PC-9 (cell line): ENCODE measurements at regions not wholly inside any gene's neighbourhood (a gene's known extent, or its start where the extent isn't known, plus 50 kb on each side); places are given as distances from the start of the nearest gene placed in this dataset.

Experiments used
- BruUV-seq: library from RNA; stranded (reverse); fragments of 400-500 nt; replicated peaks from 2 replicates; lab custom pipeline; 2021; lab: Mats Ljungman, UMichigan
- CTCF ChIA-PET: fragments of 300-600 bp; sonication (Branson Sonifier 250); formaldehyde crosslinking; loops from one replicate; lab custom pipeline; 2022; ENCODE audit warnings: antibody characterized with exemption; lab: Charles Lee
- POLR2A ChIA-PET: fragments of 300-600 bp; sonication (Branson Sonifier 250); formaldehyde crosslinking; loops from one replicate; lab custom pipeline; 2022; ENCODE audit warnings: antibody characterized with exemption; ENCODE audit not compliant: unreplicated experiment; lab: Charles Lee
- DNase-seq, 2 experiments: peaks; one replicate each; pipeline versions ENCODE4 v3.0.0 to v3.0.0-alpha.2; 2015 to 2022; ENCODE audit warnings: mixed read lengths in 1 of 2
- H2AFZ ChIP-seq: fragments of 200-600 bp; sonication (generic); 2 replicates; pipeline ENCODE4 v1.8.1; 2017; ENCODE audit warnings: antibody characterized with exemption
- H3F3A ChIP-seq: fragments of 200-600 bp; sonication (generic); 2 replicates; pipeline ENCODE4 v1.8.1; 2017; ENCODE audit warnings: antibody characterized with exemption, mild to moderate bottlenecking, low read depth; ENCODE audit not compliant: insufficient read depth
- H3K27ac ChIP-seq: fragments of 200-600 bp; sonication (generic); 2 replicates; pipeline ENCODE4 v1.6.1; 2016; ENCODE audit warnings: mixed run types
- H3K27me3 ChIP-seq: fragments of 200-600 bp; sonication (generic); 2 replicates; pipeline ENCODE4 v1.6.1; 2016; ENCODE audit warnings: low read depth, mixed run types; ENCODE audit not compliant: insufficient read depth
- H3K36me3 ChIP-seq: fragments of 200-600 bp; sonication (generic); 2 replicates; pipeline ENCODE4 v1.6.1; 2016; ENCODE audit warnings: low read depth, mixed run types
- H3K4me1 ChIP-seq: fragments of 200-600 bp; sonication (generic); replicated peaks from 2 replicates; pipeline ENCODE4 v1.6.1; 2016; ENCODE audit warnings: mixed run types; ENCODE audit not compliant: insufficient read depth
- H3K4me2 ChIP-seq: fragments of 200-600 bp; sonication (generic); 2 replicates; pipeline ENCODE4 v1.6.1; 2017; ENCODE audit warnings: mixed run types
- H3K4me3 ChIP-seq: fragments of 200-600 bp; sonication (generic); 2 replicates; pipeline ENCODE4 v1.6.1; 2016; ENCODE audit warnings: mixed run types
- H3K79me2 ChIP-seq: fragments of 200-600 bp; sonication (generic); 2 replicates; pipeline ENCODE4 v1.6.1; 2017; ENCODE audit warnings: low read depth, mixed run types
- H3K9me2 ChIP-seq: fragments of 200-600 bp; sonication (generic); 2 replicates; pipeline ENCODE4 v1.8.1; 2017; ENCODE audit warnings: mild to moderate bottlenecking; ENCODE audit not compliant: insufficient read depth
- H3K9me3 ChIP-seq: fragments of 200-600 bp; sonication (generic); 2 replicates; pipeline ENCODE4 v1.8.1; 2016; ENCODE audit warnings: low read depth; ENCODE audit not compliant: insufficient read depth
- H4K20me1 ChIP-seq: fragments of 200-600 bp; sonication (generic); 2 replicates; pipeline ENCODE4 v1.8.1; 2017; ENCODE audit not compliant: insufficient read depth
- EZH2 ChIP-seq: fragments of 200-600 bp; sonication (generic); IDR thresholded peaks from 2 replicates; pipeline ENCODE4 v1.8.0; 2017; ENCODE audit warnings: antibody characterized with exemption, low read depth
- intact Hi-C: fragments of 100-400 bp; cut with micrococcal nuclease; formaldehyde crosslinking; loops from one replicate; pipeline ENCODE4 v1.10.0; 2022; ENCODE audit not compliant: unreplicated experiment
- TF ChIP-seq, protein P1 (sequence below): fragments of 200-600 bp; sonication (generic); conservative IDR thresholded peaks from 2 replicates; pipeline ENCODE4 v1.6.1; 2017; ENCODE audit warnings: mixed run types, antibody characterized with exemption, mild to moderate bottlenecking, moderate library complexity

DNA sequence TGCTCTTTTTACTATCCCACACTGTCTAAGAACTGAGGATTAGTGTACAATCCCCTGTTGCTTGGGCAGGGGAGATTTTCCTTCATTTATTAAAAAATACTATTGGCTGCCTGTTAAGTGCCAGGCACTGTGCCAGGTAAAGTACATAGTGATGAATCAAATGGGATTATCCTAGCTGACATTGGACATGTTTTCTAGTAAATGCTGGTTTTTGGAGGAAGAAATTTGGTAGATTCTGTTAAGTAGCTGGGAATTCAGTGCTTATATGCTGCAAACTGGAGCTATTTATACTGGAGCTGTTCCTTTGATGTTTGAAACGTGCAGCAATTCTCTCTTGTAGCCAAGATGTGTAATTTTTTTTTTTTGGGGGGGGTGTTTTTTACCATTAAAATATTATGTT is 299.6 kb downstream of the EMP1 start:
- Histone ChIP-seq H3K9me3 (no peaks in the 10 kb centered on the region), H3K36me3 (no peaks in the 10 kb centered on the region), H4K20me1 (no peaks in the 10 kb centered on the region), H3K4me1 (no peaks in the 10 kb centered on the region), H3K9me2 (no peaks in the 10 kb centered on the region), H3K4me3 (no peak overlapping the region), H3K27ac (no peak overlapping the region), H3K79me2 (no peaks in the 10 kb centered on the region), H2AFZ (no peak overlapping the region), H3K27me3 (no peaks in the 10 kb centered on the region), H3K4me2 (no peak overlapping the region), H3F3A (no peaks in the 10 kb centered on the region)
- TF ChIP-seq EZH2, result no peak
- TF ChIP-seq, protein P1, sequence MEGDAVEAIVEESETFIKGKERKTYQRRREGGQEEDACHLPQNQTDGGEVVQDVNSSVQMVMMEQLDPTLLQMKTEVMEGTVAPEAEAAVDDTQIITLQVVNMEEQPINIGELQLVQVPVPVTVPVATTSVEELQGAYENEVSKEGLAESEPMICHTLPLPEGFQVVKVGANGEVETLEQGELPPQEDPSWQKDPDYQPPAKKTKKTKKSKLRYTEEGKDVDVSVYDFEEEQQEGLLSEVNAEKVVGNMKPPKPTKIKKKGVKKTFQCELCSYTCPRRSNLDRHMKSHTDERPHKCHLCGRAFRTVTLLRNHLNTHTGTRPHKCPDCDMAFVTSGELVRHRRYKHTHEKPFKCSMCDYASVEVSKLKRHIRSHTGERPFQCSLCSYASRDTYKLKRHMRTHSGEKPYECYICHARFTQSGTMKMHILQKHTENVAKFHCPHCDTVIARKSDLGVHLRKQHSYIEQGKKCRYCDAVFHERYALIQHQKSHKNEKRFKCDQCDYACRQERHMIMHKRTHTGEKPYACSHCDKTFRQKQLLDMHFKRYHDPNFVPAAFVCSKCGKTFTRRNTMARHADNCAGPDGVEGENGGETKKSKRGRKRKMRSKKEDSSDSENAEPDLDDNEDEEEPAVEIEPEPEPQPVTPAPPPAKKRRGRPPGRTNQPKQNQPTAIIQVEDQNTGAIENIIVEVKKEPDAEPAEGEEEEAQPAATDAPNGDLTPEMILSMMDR, result no peak
- intact Hi-C loops, result no loop called here
- ChIA-PET POLR2A (interaction anchor here (1.0 kb wide), 1 partner anchor 32 kb away, joined by 3 read pairs; no protein-coding TSS in a partner anchor), CTCF (no interaction called here)
- BruUV-seq, result no TSS peak
- DNase-seq, result no peak

DNA sequence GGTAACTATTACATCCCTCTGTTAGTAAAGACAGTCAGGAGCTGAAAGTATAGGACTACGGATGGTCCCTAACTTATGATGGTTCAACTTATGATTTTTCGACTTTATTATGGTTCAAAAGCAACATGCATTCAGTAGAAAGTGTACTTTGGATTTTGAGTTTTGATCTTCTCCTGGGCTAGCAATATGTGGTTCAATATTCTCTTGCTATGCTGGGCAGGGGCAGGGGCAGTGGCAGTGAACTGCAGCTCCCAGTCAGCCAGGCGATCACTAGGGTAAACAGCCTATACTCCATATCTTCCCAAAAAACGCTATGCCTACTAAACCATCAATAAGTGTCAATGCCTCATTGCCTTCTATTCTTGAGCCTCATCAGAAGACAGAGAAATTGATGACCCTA is 292.7 kb downstream of the EMP1 start:
- no peak for TF ChIP-seq EZH2
- TF ChIP-seq, protein P1, result no peak
- H3K9me2 ChIP-seq, result no peaks in the 10 kb centered on the region
- no peak overlapping the region for H3K4me3 ChIP-seq
- intact Hi-C loops, result no loop called here
- H3F3A ChIP-seq, result no peaks in the 10 kb centered on the region
- CTCF ChIA-PET, result no interaction called here
- H4K20me1 ChIP-seq, result no peaks in the 10 kb centered on the region
- H3K27me3 ChIP-seq, result no peaks in the 10 kb centered on the region
- BruUV-seq, result no TSS peak
- DNase-seq, result no peak
- H3K4me1 ChIP-seq, result no peaks in the 10 kb centered on the region
- no peaks in the 10 kb centered on the region for H3K79me2 ChIP-seq
- no peaks in the 10 kb centered on the region for H3K9me3 ChIP-seq
- no peak overlapping the region for H2AFZ ChIP-seq
- H3K27ac ChIP-seq, result no peak overlapping the region
- POLR2A ChIA-PET, result no interaction called here
- no peak overlapping the region for H3K4me2 ChIP-seq
- no peaks in the 10 kb centered on the region for H3K36me3 ChIP-seq

DNA sequence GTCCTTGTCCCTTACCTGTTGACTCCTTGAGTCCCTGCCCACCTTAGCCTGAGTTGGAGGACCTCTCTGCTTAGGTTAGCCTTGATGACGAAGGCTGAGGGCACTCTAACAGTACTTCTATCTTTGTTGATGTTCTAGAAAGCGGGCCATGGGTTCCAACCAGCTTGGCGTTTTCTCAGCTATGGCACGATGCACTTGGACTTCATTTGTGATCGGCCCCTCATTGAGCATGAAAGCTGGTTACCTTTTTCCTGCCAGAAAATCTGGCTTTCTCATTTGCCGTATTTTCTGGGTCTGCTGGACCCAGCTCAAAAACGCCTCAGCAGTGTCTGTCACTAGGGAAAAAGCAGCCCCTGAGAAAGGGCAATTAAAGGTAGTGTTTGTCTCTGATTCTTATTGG is 290.8 kb downstream of the EMP1 start:
- H3K4me3 ChIP-seq, result no peak overlapping the region
- H2AFZ ChIP-seq, result no peak overlapping the region
- POLR2A ChIA-PET, result interaction anchor here (0.7 kb wide), 1 partner anchor 72 kb away, joined by 3 read pairs; no protein-coding TSS in a partner anchor
- no peak for TF ChIP-seq EZH2
- TF ChIP-seq, protein P1, result no peak
- no peaks in the 10 kb centered on the region for H3K27me3 ChIP-seq
- H3K27ac ChIP-seq, result no peak overlapping the region
- no peak overlapping the region for H3K4me2 ChIP-seq
- no peaks in the 10 kb centered on the region for H3K36me3 ChIP-seq
- H3K4me1 ChIP-seq, result no peaks in the 10 kb centered on the region
- intact Hi-C loops, result no loop called here
- H3K79me2 ChIP-seq, result no peaks in the 10 kb centered on the region
- no peaks in the 10 kb centered on the region for H4K20me1 ChIP-seq
- no peaks in the 10 kb centered on the region for H3F3A ChIP-seq
- peaks cover 3% of the 10 kb centered on the region; the same call in 1 of the 2 replicates for H3K9me3 ChIP-seq
- no peak for DNase-seq
- CTCF ChIA-PET, result no interaction called here
- no TSS peak for BruUV-seq
- H3K9me2 ChIP-seq, result no peaks in the 10 kb centered on the region
